SK-N-SH (cell line): ENCODE measurements at regions not wholly inside any gene's neighbourhood (a gene's known extent, or its start where the extent isn't known, plus 50 kb on each side); places are given as distances from the start of the nearest gene placed in this dataset.

Source experiments
- CTCF ChIA-PET: fragments of 300-600, 350-600 bp; formaldehyde crosslinking; extraction: SDS; loops from one replicate; lab custom pipeline; 2021; lab: Yijun Ruan, JAX
- POLR2A ChIA-PET: fragments of 350-600 bp; sonication (Branson Sonifier 250); formaldehyde crosslinking; extraction: SDS; loops from one replicate; lab custom pipeline; 2020; ENCODE audit warnings: antibody characterized with exemption, inconsistent platforms; lab: Yijun Ruan, JAX
- DNase-seq: peaks from one replicate; pipeline ENCODE4 v3.0.0; 2012
- H2AFZ ChIP-seq: fragments of 200-600 bp; sonication (generic); 2 replicates; pipeline ENCODE4 v1.8.1; 2016; ENCODE audit warnings: antibody characterized with exemption, mild to moderate bottlenecking, low read depth
- H3F3A ChIP-seq: fragments of 200-600 bp; sonication (generic); replicated peaks from 2 replicates; pipeline ENCODE3; 2016; ENCODE audit warnings: antibody characterized with exemption, mild to moderate bottlenecking; ENCODE audit not compliant: insufficient read depth
- H3K27ac ChIP-seq, 2 experiments: fragments of 200-500 bp in 1 of 2; fragments of 200-600 bp in 1 of 2; sonication (Bioruptor generic) in 1 of 2; sonication (generic), shearing (Covaris generic) in 1 of 2; 2 replicates each; pipeline versions ENCODE4 v1.5.1 to v1.6.1; 2014 to 2016; ENCODE audit warnings: low read depth in 2 of 2, inconsistent platforms in 1 of 2, low read length in 1 of 2, mild to moderate bottlenecking in 1 of 2, mixed read lengths in 1 of 2
- H3K27me3 ChIP-seq: fragments of 200-600 bp; sonication (generic), shearing (Covaris generic); 2 replicates; pipeline ENCODE4 v1.6.1; 2016; ENCODE audit warnings: mixed run types; ENCODE audit not compliant: insufficient read depth
- H3K36me3 ChIP-seq, 2 experiments: fragments of 200-500 bp in 1 of 2; fragments of 200-600 bp in 1 of 2; sonication (Bioruptor generic) in 1 of 2; sonication (generic) in 1 of 2; replicated peaks in 1 of 2; 2 replicates each; pipeline versions ENCODE3 to v1.5.1; 2014 to 2016; ENCODE audit warnings: low read length in 1 of 2, mild to moderate bottlenecking in 1 of 2; ENCODE audit not compliant: insufficient read depth in 2 of 2, control insufficient read depth in 1 of 2
- H3K4me1 ChIP-seq, 2 experiments: fragments of 200-500 bp in 1 of 2; fragments of 200-600 bp in 1 of 2; sonication (Bioruptor generic) in 1 of 2; sonication (generic), shearing (Covaris generic) in 1 of 2; 2 replicates each; pipeline versions ENCODE4 v1.5.1 to v1.6.1; 2014 to 2016; ENCODE audit warnings: low read depth in 1 of 2, low read length in 1 of 2, mixed run types in 1 of 2; ENCODE audit not compliant: insufficient read depth in 2 of 2, control insufficient read depth in 1 of 2
- H3K4me2 ChIP-seq: fragments of 200-600 bp; sonication (generic), shearing (Covaris generic); 2 replicates; pipeline ENCODE4 v1.6.1; 2017; ENCODE audit warnings: mixed run types
- H3K4me3 ChIP-seq, 2 experiments: fragments of 200-500 bp in 1 of 2; fragments of 200-600 bp in 1 of 2; sonication (Bioruptor generic) in 1 of 2; sonication (generic), shearing (Covaris generic) in 1 of 2; 2 replicates each; pipeline versions ENCODE4 v1.5.1 to v1.8.1; 2014 to 2016; ENCODE audit warnings: low read depth in 2 of 2, inconsistent platforms in 1 of 2, low read length in 1 of 2, mild to moderate bottlenecking in 1 of 2, mixed read lengths in 1 of 2, moderate library complexity in 1 of 2
- H3K79me2 ChIP-seq: fragments of 200-600 bp; sonication (generic); 2 replicates; pipeline ENCODE4 v1.8.1; 2017; ENCODE audit warnings: mild to moderate bottlenecking; ENCODE audit not compliant: insufficient read depth
- H3K9ac ChIP-seq: fragments of 200-600 bp; sonication (generic); 2 replicates; pipeline ENCODE4 v1.6.1; 2017; ENCODE audit warnings: mixed run types
- H3K9me2 ChIP-seq: fragments of 200-600 bp; sonication (generic); 2 replicates; pipeline ENCODE4 v1.6.1; 2017; ENCODE audit warnings: mixed run types
- H3K9me3 ChIP-seq: fragments of 200-600 bp; sonication (generic); 2 replicates; pipeline ENCODE4 v1.6.1; 2017; ENCODE audit warnings: mixed run types, mild to moderate bottlenecking, moderate library complexity
- H4K20me1 ChIP-seq: fragments of 200-600 bp; sonication (generic); 2 replicates; pipeline ENCODE4 v1.6.1; 2017; ENCODE audit warnings: mild to moderate bottlenecking, mixed run types; ENCODE audit not compliant: insufficient read depth
- CHD2 ChIP-seq: fragments of 150-350 bp; IDR thresholded peaks from 2 replicates; pipeline ENCODE4 v1.6.1; 2018; ENCODE audit warnings: low read length; ENCODE audit not compliant: partially characterized antibody
- ELF1 ChIP-seq: IDR thresholded peaks from 2 replicates; pipeline ENCODE4 v1.4.0; 2012
- EP300 ChIP-seq, 2 experiments: IDR thresholded peaks; 2 replicates each; pipeline versions ENCODE4 v1.4.0 to v1.6.1; 2012; ENCODE audit warnings: borderline replicate concordance in 1 of 2, low read depth in 1 of 2, low read length in 1 of 2
- EZH2phosphoT487 ChIP-seq: fragments of 200-600 bp; sonication (generic); IDR thresholded peaks from 2 replicates; pipeline ENCODE4 v1.6.1; 2017; ENCODE audit warnings: low read depth, mixed run types, mild to moderate bottlenecking, antibody characterized with exemption, moderate library complexity, borderline replicate concordance
- FOSL2 ChIP-seq: IDR thresholded peaks from 2 replicates; pipeline ENCODE4 v1.4.0; 2012; ENCODE audit warnings: low read depth, mild to moderate bottlenecking, moderate library complexity, borderline replicate concordance
- FOXJ3 ChIP-seq: sonication (generic); formaldehyde crosslinking; IDR thresholded peaks from 2 replicates; pipeline ENCODE4 v1.5.1; 2020; ENCODE audit warnings: mild to moderate bottlenecking, missing genetic modification reagents
- GABPA ChIP-seq: IDR thresholded peaks from 2 replicates; pipeline ENCODE4 v1.4.0; 2012; ENCODE audit warnings: low read depth, mild to moderate bottlenecking
- GATA2 ChIP-seq: sonication (generic); formaldehyde crosslinking; IDR thresholded peaks from 2 replicates; pipeline ENCODE4 v1.5.0; 2020; ENCODE audit warnings: mild to moderate bottlenecking, missing genetic modification reagents
- IRF3 ChIP-seq: fragments of 150-350 bp; IDR thresholded peaks from 2 replicates; pipeline ENCODE4 v1.6.1; 2016; ENCODE audit warnings: mild to moderate bottlenecking, low read depth, low read length
- JUND ChIP-seq: IDR thresholded peaks from 2 replicates; pipeline ENCODE4 v1.4.0; 2012
- MXI1 ChIP-seq: IDR thresholded peaks from 2 replicates; pipeline ENCODE4 v1.6.1; 2012; ENCODE audit warnings: mild to moderate bottlenecking, low read depth, low read length, improper control_type of control experiment
- NFIC ChIP-seq: IDR thresholded peaks from 2 replicates; pipeline ENCODE4 v1.4.0; 2012; ENCODE audit warnings: borderline replicate concordance
- NRF1 ChIP-seq: IDR thresholded peaks from 2 replicates; pipeline ENCODE4 v1.6.1; 2012; ENCODE audit warnings: low read depth, mild to moderate bottlenecking, low read length
- RCOR1 ChIP-seq: fragments of 150-350 bp; IDR thresholded peaks from 2 replicates; pipeline ENCODE4 v1.6.1; 2017; ENCODE audit warnings: antibody characterized with exemption, low read length
- RFX5 ChIP-seq: IDR thresholded peaks from 2 replicates; pipeline ENCODE4 v1.6.1; 2012; ENCODE audit warnings: mild to moderate bottlenecking, improper control_type of control experiment, low read length
- SIN3A ChIP-seq: IDR thresholded peaks from 2 replicates; pipeline ENCODE4 v1.6.1; 2012; ENCODE audit warnings: low read depth, mild to moderate bottlenecking, low read length, moderate library complexity, borderline replicate concordance
- TCF12 ChIP-seq: IDR thresholded peaks from 2 replicates; pipeline ENCODE4 v1.4.0; 2012
- TEAD4 ChIP-seq: IDR thresholded peaks from 2 replicates; pipeline ENCODE4 v1.4.0; 2012; ENCODE audit warnings: mild to moderate bottlenecking, borderline replicate concordance; ENCODE audit not compliant: insufficient read depth
- USF1 ChIP-seq: IDR thresholded peaks from 2 replicates; pipeline ENCODE4 v1.4.0; 2012; ENCODE audit warnings: low read depth, borderline replicate concordance
- YY1 ChIP-seq: IDR thresholded peaks from 2 replicates; pipeline ENCODE4 v1.4.0; 2012; ENCODE audit warnings: low read depth, mild to moderate bottlenecking
- WGBS: methylation state at CpG from one replicate; pipeline ENCODE4 v1.1.6; 2017; ENCODE audit warnings: low lambda C conversion rate; 5-methylcytosine and 5-hydroxymethylcytosine counted together
- TF ChIP-seq, protein P1 (sequence below): IDR thresholded peaks from 2 replicates; pipeline ENCODE4 v1.4.0; 2012; ENCODE audit warnings: low read depth, borderline replicate concordance
- TF ChIP-seq, protein P2 (sequence below): fragments of 150-350 bp; IDR thresholded peaks from 2 replicates; pipeline ENCODE4 v1.6.1; 2017; ENCODE audit warnings: antibody characterized with exemption, low read length, low read depth, borderline replicate concordance

DNA sequence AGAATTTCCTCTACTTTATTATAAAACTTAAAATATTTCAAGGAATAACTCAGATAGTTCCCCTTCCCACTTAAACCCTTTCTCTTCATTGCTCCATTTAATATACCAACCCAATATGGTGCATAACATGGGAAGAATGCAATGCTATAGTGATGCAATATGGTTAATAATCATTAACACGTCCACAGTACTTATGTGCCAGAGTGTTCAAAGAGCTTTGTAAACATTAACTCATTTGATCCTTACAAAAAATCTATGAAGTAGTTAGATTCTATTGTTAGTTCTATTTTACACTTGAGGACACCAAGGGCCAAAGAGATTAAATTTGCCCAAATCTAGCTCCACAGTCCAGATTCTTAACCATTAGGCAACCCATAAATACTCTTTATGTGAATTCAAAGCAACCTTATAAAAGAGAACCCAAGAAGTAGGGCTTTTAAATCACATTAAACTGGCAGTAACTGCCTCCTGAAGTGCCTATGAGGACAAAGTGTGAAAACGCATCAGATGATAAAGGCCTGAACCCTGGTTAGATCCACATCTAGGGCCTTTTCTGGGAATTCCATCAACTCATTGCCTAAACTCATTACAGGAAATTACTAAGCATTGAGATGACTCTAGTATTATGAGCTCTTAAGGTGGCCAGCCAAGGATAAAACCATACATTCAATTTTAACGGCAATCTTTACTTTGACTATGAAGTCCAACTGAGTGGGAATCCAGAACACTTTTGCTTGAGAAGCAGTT is 94.3 kb downstream of the AREG start:
- Histone ChIP-seq H3K9me3 (no peaks in the 10 kb centered on the region), H2AFZ (no peak overlapping the region), H4K20me1 (no peaks in the 10 kb centered on the region), H3K36me3 (no peaks in the 10 kb centered on the region), H3K4me1 (no peaks in the 10 kb centered on the region), H3K9ac (no peak overlapping the region), H3K27me3 (no peaks in the 10 kb centered on the region), H3K4me3 (no peak overlapping the region), H3K9me2 (no peaks in the 10 kb centered on the region), H3K27ac (no peak overlapping the region), H3K79me2 (no peaks in the 10 kb centered on the region), H3F3A (no peaks in the 10 kb centered on the region), H3K4me2 (no peak overlapping the region)
- ChIA-PET CTCF (no interaction called here), POLR2A (no interaction called here)
- WGBS = 13% methylated on average over 3 of the region's 3 CpGs
- TF ChIP-seq IRF3 (no peak), RCOR1 (no peak), CHD2 (no peak), FOSL2 (no peak), SIN3A (no peak), EZH2phosphoT487 (no peak), JUND (no peak), YY1 (no peak), GABPA (no peak), NRF1 (no peak), FOXJ3 (CRISPR knock-in tag) (no peak), RFX5 (no peak), GATA2 (no peak), NFIC (no peak), TEAD4 (no peak), ELF1 (no peak), EP300 (IDR thresholded peaks at IDR 0.05; ENCODE audit: borderline replicate concordance in 1 of 2, low read depth in 1 of 2, low read length in 1 of 2) (no peak)
- no peak for DNase-seq

- CTCF ChIA-PET = interaction anchor here (1.0 kb wide), 1 partner anchor 11 kb away, joined by 4 read pairs; no protein-coding TSS in a partner anchor
- Histone ChIP-seq H3K36me3 (no peaks in the 10 kb centered on the region), H3K9me3 (no peaks in the 10 kb centered on the region), H3K4me3 (no peak overlapping the region), H3K9me2 (no peaks in the 10 kb centered on the region), H3K79me2 (no peaks in the 10 kb centered on the region), H2AFZ (no peak overlapping the region), H3K4me2 (no peak overlapping the region), H3K9ac (no peak overlapping the region), H3K27ac (no peak overlapping the region), H3F3A (no peaks in the 10 kb centered on the region), H3K4me1 (no peaks in the 10 kb centered on the region), H3K27me3 (no peaks in the 10 kb centered on the region), H4K20me1 (no peaks in the 10 kb centered on the region)
- 12% methylated on average over 1 of the region's 1 CpG for WGBS
- DNase-seq = no peak
- POLR2A ChIA-PET = no interaction called here
- TF ChIP-seq NFIC (no peak), GABPA (no peak), MXI1 (no peak), TCF12 (no peak), RCOR1 (no peak), NRF1 (no peak), USF1 (no peak), RFX5 (no peak)
- TF ChIP-seq, protein P1, sequence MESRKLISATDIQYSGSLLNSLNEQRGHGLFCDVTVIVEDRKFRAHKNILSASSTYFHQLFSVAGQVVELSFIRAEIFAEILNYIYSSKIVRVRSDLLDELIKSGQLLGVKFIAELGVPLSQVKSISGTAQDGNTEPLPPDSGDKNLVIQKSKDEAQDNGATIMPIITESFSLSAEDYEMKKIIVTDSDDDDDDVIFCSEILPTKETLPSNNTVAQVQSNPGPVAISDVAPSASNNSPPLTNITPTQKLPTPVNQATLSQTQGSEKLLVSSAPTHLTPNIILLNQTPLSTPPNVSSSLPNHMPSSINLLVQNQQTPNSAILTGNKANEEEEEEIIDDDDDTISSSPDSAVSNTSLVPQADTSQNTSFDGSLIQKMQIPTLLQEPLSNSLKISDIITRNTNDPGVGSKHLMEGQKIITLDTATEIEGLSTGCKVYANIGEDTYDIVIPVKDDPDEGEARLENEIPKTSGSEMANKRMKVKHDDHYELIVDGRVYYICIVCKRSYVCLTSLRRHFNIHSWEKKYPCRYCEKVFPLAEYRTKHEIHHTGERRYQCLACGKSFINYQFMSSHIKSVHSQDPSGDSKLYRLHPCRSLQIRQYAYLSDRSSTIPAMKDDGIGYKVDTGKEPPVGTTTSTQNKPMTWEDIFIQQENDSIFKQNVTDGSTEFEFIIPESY = no peak
- TF ChIP-seq, protein P2, sequence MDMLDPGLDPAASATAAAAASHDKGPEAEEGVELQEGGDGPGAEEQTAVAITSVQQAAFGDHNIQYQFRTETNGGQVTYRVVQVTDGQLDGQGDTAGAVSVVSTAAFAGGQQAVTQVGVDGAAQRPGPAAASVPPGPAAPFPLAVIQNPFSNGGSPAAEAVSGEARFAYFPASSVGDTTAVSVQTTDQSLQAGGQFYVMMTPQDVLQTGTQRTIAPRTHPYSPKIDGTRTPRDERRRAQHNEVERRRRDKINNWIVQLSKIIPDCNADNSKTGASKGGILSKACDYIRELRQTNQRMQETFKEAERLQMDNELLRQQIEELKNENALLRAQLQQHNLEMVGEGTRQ = no peak
Observed at GRCh38 chr4:74540193-74540592, 95.3 kb downstream of the AREG start.
